Type B pancreatic cell (in vitro differentiated cells): ENCODE measurements at regions not wholly inside any gene's neighbourhood (a gene's known extent, or its start where the extent isn't known, plus 50 kb on each side); places are given as distances from the start of the nearest gene placed in this dataset.

Experiments used
- DNase-seq: peaks from one replicate; pipeline ENCODE4 v3.0.0; 2021; ENCODE audit warnings: mixed read lengths; ENCODE audit not compliant: unreplicated experiment; ENCODE audit errors: extremely low spot score
- H3K27ac Mint-ChIP-seq: 2 replicates; pipeline ENCODE4 v1.8.0; 2021; ENCODE audit warnings: mild to moderate bottlenecking, mixed read lengths
- H3K27me3 Mint-ChIP-seq: 2 replicates; pipeline ENCODE4 v1.8.0; 2021; ENCODE audit warnings: mixed read lengths
- H3K36me3 Mint-ChIP-seq: 2 replicates; pipeline ENCODE4 v1.8.0; 2021; ENCODE audit warnings: mixed read lengths
- H3K4me1 Mint-ChIP-seq: one replicate; pipeline ENCODE4 v1.8.0; 2021; ENCODE audit warnings: mixed read lengths; ENCODE audit not compliant: unreplicated experiment
- H3K4me3 Mint-ChIP-seq: 2 replicates; pipeline ENCODE4 v1.8.0; 2021; ENCODE audit warnings: mild to moderate bottlenecking, mixed read lengths
- H3K9me3 Mint-ChIP-seq: 2 replicates; pipeline ENCODE4 v1.8.0; 2021; ENCODE audit warnings: mixed read lengths
- TF ChIP-seq, protein P1 (sequence below): fragments of 200-600 bp; sonication (generic); conservative IDR thresholded peaks from 2 replicates; pipeline ENCODE4 v1.5.0; 2021; ENCODE audit warnings: antibody characterized with exemption, mild to moderate bottlenecking

DNA sequence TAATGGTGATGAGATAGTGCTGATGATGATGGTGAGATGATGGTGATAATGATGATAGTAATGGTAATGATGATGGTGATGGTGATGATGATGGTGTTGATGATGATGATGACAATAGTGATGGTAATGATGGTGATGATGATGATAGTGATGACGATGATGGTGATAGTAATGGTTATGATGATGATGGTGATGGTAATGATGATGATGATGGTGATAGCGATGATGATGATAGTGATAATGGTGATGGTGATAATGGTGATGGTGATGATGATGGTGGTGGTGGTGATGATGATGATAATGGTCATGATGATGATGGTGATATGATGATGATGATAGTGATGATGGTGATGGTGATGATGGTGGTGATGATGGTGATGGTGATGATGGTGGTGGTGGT is 384.6 kb downstream of the MATN1 start:
- no peak for DNase-seq
- no peaks in the 10 kb centered on the region for H3K4me1 Mint-ChIP-seq
- H3K36me3 Mint-ChIP-seq, result no peaks in the 10 kb centered on the region
- H3K4me3 Mint-ChIP-seq, result no peak overlapping the region
- TF ChIP-seq, protein P1, sequence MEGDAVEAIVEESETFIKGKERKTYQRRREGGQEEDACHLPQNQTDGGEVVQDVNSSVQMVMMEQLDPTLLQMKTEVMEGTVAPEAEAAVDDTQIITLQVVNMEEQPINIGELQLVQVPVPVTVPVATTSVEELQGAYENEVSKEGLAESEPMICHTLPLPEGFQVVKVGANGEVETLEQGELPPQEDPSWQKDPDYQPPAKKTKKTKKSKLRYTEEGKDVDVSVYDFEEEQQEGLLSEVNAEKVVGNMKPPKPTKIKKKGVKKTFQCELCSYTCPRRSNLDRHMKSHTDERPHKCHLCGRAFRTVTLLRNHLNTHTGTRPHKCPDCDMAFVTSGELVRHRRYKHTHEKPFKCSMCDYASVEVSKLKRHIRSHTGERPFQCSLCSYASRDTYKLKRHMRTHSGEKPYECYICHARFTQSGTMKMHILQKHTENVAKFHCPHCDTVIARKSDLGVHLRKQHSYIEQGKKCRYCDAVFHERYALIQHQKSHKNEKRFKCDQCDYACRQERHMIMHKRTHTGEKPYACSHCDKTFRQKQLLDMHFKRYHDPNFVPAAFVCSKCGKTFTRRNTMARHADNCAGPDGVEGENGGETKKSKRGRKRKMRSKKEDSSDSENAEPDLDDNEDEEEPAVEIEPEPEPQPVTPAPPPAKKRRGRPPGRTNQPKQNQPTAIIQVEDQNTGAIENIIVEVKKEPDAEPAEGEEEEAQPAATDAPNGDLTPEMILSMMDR, result no peak
- H3K27me3 Mint-ChIP-seq, result peaks cover 32% of the 10 kb centered on the region
- H3K27ac Mint-ChIP-seq, result no peak overlapping the region
- H3K9me3 Mint-ChIP-seq, result no peaks in the 10 kb centered on the region

DNA sequence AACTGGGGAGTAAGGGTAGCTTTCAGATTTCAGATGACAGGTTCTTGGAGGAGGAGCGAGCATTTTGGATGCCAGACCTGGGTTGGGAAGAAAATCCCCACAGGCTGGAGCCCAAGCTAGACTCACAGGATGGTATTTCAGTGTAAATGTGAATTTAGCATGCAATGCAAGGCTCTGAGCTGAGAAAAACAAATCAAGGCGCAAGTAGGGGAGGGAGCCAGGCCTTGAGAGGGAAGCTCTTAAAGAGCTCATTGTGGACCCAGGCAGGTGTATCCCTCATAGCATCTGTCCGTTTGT is 386.1 kb downstream of the MATN1 start:
- H3K9me3 Mint-ChIP-seq, result no peaks in the 10 kb centered on the region

DNA sequence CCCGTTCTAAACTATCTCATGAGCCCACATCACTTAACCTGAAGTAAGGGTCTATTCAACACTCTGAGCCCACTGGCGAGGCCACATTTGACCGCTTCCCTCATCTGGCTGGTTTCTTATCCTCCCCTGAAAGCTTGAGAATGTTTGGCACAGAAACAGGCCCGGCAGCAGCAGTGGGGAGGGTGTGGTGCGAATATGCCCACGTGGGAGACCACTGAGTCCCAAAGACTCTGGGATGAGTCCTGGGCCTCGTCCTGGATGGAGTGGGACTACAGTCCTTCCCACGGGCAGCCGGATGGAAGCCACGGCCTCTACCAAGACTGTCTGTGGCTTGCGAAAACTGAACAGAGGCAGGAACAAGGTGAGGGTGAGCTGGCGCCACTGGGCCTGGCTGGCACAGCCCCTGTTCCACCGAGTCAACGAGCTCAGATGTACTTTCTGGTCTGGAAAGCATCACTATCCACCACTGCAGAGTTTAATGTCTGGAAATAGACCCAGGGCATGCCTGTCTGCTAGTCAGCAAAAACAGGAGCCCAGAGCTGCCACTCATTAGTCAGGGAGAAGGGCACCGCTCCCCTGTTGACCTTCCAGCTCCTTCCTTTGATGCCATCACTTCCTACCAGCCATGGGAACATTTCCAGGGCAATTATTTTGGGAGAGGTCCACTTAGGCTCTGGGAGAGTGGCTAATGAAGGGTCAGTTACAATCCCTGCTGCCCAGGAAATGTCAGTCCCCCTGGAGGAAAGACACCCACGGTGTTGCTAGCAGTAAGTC is 386.6 kb downstream of the MATN1 start:
- no peaks in the 10 kb centered on the region for H3K9me3 Mint-ChIP-seq
- DNase-seq, result no peak
- TF ChIP-seq, protein P1, result no peak
- no peak overlapping the region for H3K27ac Mint-ChIP-seq
- peaks cover 19% of the 10 kb centered on the region for H3K27me3 Mint-ChIP-seq
- no peak overlapping the region for H3K4me3 Mint-ChIP-seq
- H3K36me3 Mint-ChIP-seq, result no peaks in the 10 kb centered on the region
- peaks cover 7% of the 10 kb centered on the region for H3K4me1 Mint-ChIP-seq

More for the DNA sequence above, 386.1 kb downstream of the MATN1 start:
- H3K36me3 Mint-ChIP-seq, result no peaks in the 10 kb centered on the region
- H3K27me3 Mint-ChIP-seq, result peaks cover 21% of the 10 kb centered on the region
- no peak overlapping the region for H3K27ac Mint-ChIP-seq
- no peak overlapping the region for H3K4me3 Mint-ChIP-seq
- DNase-seq, result no peak
- TF ChIP-seq, protein P1, result no peak
- peaks cover 4% of the 10 kb centered on the region for H3K4me1 Mint-ChIP-seq

DNA sequence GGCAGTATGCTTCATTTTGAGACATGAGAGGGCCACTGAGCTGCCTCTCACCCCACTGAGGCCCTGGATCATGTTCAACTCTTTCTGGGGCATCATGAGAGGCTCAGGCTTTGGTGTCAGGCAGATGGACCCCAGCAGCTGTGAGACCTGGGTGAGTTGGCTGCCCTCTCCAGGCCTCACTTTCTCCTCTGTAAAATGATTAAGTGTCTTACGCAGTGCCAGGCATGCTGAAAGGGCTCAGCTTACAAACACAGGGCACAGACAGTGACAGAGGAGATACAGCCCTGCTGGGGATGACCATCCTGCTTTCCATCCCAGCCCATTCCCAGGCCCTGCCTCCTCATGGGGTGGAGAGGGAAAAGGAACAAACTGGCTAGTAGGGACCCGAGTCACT is 387.4 kb downstream of the MATN1 start:
- no peaks in the 10 kb centered on the region for H3K36me3 Mint-ChIP-seq
- H3K9me3 Mint-ChIP-seq, result no peaks in the 10 kb centered on the region
- DNase-seq, result no peak
- H3K27ac Mint-ChIP-seq, result no peak overlapping the region
- TF ChIP-seq, protein P1, result no peak
- peaks cover 7% of the 10 kb centered on the region for H3K4me1 Mint-ChIP-seq
- peaks cover 15% of the 10 kb centered on the region for H3K27me3 Mint-ChIP-seq
- H3K4me3 Mint-ChIP-seq, result no peak overlapping the region

DNA sequence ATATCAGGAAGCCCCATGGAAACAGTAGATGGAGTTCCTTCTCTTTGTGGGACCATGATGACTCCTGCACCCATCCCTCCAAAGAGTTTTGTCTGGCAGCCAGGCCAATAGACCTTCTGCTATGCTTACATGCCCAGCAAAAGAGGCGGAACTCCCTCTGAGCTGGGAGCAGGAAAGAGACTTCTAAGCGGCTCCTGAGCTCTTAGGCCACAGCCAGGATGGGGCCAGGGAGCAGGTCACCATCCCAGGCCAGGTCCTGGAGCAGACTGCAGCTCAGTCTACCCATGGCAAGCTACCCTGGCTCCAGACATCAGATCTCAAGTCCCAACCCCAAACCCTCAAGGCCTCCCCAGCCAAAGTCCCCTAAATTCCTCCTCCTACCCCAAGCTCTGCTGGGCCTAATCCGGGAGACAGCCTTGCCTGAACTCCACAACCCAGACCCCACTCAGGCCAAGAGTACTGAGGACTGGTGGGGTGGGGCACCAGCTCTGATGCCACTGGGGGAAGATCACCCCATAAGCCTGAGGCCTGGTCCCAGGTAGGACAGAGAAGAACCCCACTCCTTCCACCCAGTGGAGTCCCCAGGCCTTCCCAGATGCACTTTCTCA is 387.9 kb downstream of the MATN1 start:
- no peaks in the 10 kb centered on the region for H3K36me3 Mint-ChIP-seq
- no peak overlapping the region for H3K27ac Mint-ChIP-seq
- peaks cover 10% of the 10 kb centered on the region for H3K27me3 Mint-ChIP-seq
- H3K9me3 Mint-ChIP-seq, result no peaks in the 10 kb centered on the region
- peaks cover 7% of the 10 kb centered on the region for H3K4me1 Mint-ChIP-seq
- TF ChIP-seq, protein P1, result no peak
- no peak for DNase-seq
- no peak overlapping the region for H3K4me3 Mint-ChIP-seq
